ENCODE measurements at regions not wholly inside any gene's neighbourhood (a gene's known extent, or its start where the extent isn't known, plus 50 kb on each side); places are given as distances from the start of the nearest gene placed in this dataset.
"Not testable (repeated sequence)": the region's sequence is repeated elsewhere in the genome, so short reads cannot be mapped to it uniquely, and the experiment has no call there.

GRCh38 chr6:141906569-141907080 lies 226.1 kb upstream of the GJE1 start:
- Mint-ChIP-seq H3K27ac (no peak overlapping the region), H3K4me1 (no peaks in the 10 kb centered on the region), H3K36me3 (ENCODE audit: low read depth) (no peaks in the 10 kb centered on the region), H3K9me3 (no peaks in the 10 kb centered on the region), H3K4me3 (no peak overlapping the region), H3K27me3 (no peaks in the 10 kb centered on the region)
- ChIA-PET CTCF (no interaction called here), POLR2A (no interaction called here)
- no peak for DNase-seq

- Mint-ChIP-seq H3K36me3 (ENCODE audit: low read depth) (no peaks in the 10 kb centered on the region), H3K4me1 (no peaks in the 10 kb centered on the region), H3K27ac (no peak overlapping the region), H3K9me3 (peaks cover 10% of the 10 kb centered on the region), H3K27me3 (no peaks in the 10 kb centered on the region), H3K4me3 (no peak overlapping the region)
- CTCF ChIA-PET = no interaction called here
- POLR2A ChIA-PET = no interaction called here
- no peak for DNase-seq
These were observed 242.1 kb upstream of the GJE1 start for GRCh38 chr6:141890661-141891060.

GRCh38 chr6:141884850-141885249 lies 247.9 kb upstream of the GJE1 start:
- H3K36me3 Mint-ChIP-seq (ENCODE audit: low read depth) = no peaks in the 10 kb centered on the region
- CTCF ChIA-PET = no interaction called here
- no peaks in the 10 kb centered on the region for H3K4me1 Mint-ChIP-seq
- H3K27me3 Mint-ChIP-seq = no peaks in the 10 kb centered on the region
- POLR2A ChIA-PET = no interaction called here
- no peak for DNase-seq
- peaks cover 6% of the 10 kb centered on the region for H3K9me3 Mint-ChIP-seq
- H3K27ac Mint-ChIP-seq = no peak overlapping the region
- no peak overlapping the region for H3K4me3 Mint-ChIP-seq

GRCh38 chr6:141878686-141879085 lies 254.0 kb upstream of the GJE1 start:
- Mint-ChIP-seq H3K4me3 (no peak overlapping the region), H3K9me3 (no peaks in the 10 kb centered on the region), H3K4me1 (no peaks in the 10 kb centered on the region), H3K27me3 (no peaks in the 10 kb centered on the region), H3K27ac (no peak overlapping the region), H3K36me3 (ENCODE audit: low read depth) (no peaks in the 10 kb centered on the region)
- ChIA-PET POLR2A (no interaction called here), CTCF (interaction anchor here (0.5 kb wide), 1 partner anchor 21 kb away, joined by 3 read pairs; no protein-coding TSS in a partner anchor)
- DNase-seq = no peak

GRCh38 chr6:141877275-141877983 lies 255.3 kb upstream of the GJE1 start:
- Mint-ChIP-seq H3K4me1 (no peaks in the 10 kb centered on the region), H3K27me3 (no peaks in the 10 kb centered on the region), H3K9me3 (no peaks in the 10 kb centered on the region), H3K27ac (no peak overlapping the region), H3K4me3 (no peak overlapping the region), H3K36me3 (ENCODE audit: low read depth) (no peaks in the 10 kb centered on the region)
- ChIA-PET POLR2A (no interaction called here), CTCF (no interaction called here)
- no peak for DNase-seq

- H3K4me3 Mint-ChIP-seq = no peak overlapping the region
- DNase-seq = no peak
- ChIA-PET CTCF (interaction anchor here (0.6 kb wide), 1 partner anchor 61 kb away, joined by 3 read pairs; no protein-coding TSS in a partner anchor), POLR2A (no interaction called here)
- H3K27ac Mint-ChIP-seq = no peak overlapping the region
- peaks cover 2% of the 10 kb centered on the region for H3K9me3 Mint-ChIP-seq
- no peaks in the 10 kb centered on the region for H3K4me1 Mint-ChIP-seq
- no peaks in the 10 kb centered on the region for H3K27me3 Mint-ChIP-seq
- no peaks in the 10 kb centered on the region for H3K36me3 Mint-ChIP-seq (ENCODE audit: low read depth)
These were observed 257.7 kb upstream of the GJE1 start for GRCh38 chr6:141874930-141875602.

- H3K9me3 Mint-ChIP-seq = not testable (repeated sequence)
These were observed 263.2 kb upstream of the GJE1 start for GRCh38 chr6:141869509-141869908.

GRCh38 chr6:141867767-141868166 lies 265.0 kb upstream of the GJE1 start:
- Mint-ChIP-seq H3K9me3 (peaks cover 2% of the 10 kb centered on the region), H3K4me3 (no peak overlapping the region), H3K4me1 (no peaks in the 10 kb centered on the region), H3K36me3 (ENCODE audit: low read depth) (no peaks in the 10 kb centered on the region), H3K27ac (no peak overlapping the region), H3K27me3 (no peaks in the 10 kb centered on the region)
- no peak for DNase-seq
- ChIA-PET POLR2A (no interaction called here), CTCF (no interaction called here)

More at GRCh38 chr6:141869509-141869908, 263.2 kb upstream of the GJE1 start:
- H3K36me3 Mint-ChIP-seq (ENCODE audit: low read depth); CTCF ChIA-PET; H3K27ac Mint-ChIP-seq; H3K4me1 Mint-ChIP-seq; H3K4me3 Mint-ChIP-seq; H3K27me3 Mint-ChIP-seq; DNase-seq; POLR2A ChIA-PET: not testable (repeated sequence)

- DNase-seq = no peak
- no peaks in the 10 kb centered on the region for H3K4me1 Mint-ChIP-seq
- H3K4me3 Mint-ChIP-seq = no peak overlapping the region
- no peaks in the 10 kb centered on the region for H3K27me3 Mint-ChIP-seq
- no peak overlapping the region for H3K27ac Mint-ChIP-seq
- H3K36me3 Mint-ChIP-seq (ENCODE audit: low read depth) = no peaks in the 10 kb centered on the region
- H3K9me3 Mint-ChIP-seq = no peaks in the 10 kb centered on the region
- CTCF ChIA-PET = no interaction called here
- POLR2A ChIA-PET = no interaction called here
These were observed 265.8 kb upstream of the GJE1 start for GRCh38 chr6:141866731-141867497.

- H3K4me3 Mint-ChIP-seq = no peak overlapping the region
- no peak for DNase-seq
- no peak overlapping the region for H3K27ac Mint-ChIP-seq
- ChIA-PET POLR2A (no interaction called here), CTCF (no interaction called here)
- peaks cover 17% of the 10 kb centered on the region for H3K4me1 Mint-ChIP-seq
- H3K9me3 Mint-ChIP-seq = peaks cover 3% of the 10 kb centered on the region
- no peaks in the 10 kb centered on the region for H3K36me3 Mint-ChIP-seq (ENCODE audit: low read depth)
- no peaks in the 10 kb centered on the region for H3K27me3 Mint-ChIP-seq
These were observed 281.7 kb upstream of the GJE1 start for GRCh38 chr6:141851063-141851462.

- ChIA-PET POLR2A (no interaction called here), CTCF (no interaction called here)
- Mint-ChIP-seq H3K9me3 (no peaks in the 10 kb centered on the region), H3K4me1 (peaks cover 17% of the 10 kb centered on the region), H3K27me3 (no peaks in the 10 kb centered on the region), H3K27ac (peak overlapping the region; percentile 52), H3K4me3 (peak overlapping the region; percentile 2), H3K36me3 (ENCODE audit: low read depth) (no peaks in the 10 kb centered on the region)
- DNase-seq = peak; percentile 48
These were observed 284.5 kb upstream of the GJE1 start for GRCh38 chr6:141848029-141848890.

GRCh38 chr6:141846639-141847038 lies 286.1 kb upstream of the GJE1 start:
- Mint-ChIP-seq H3K4me3 (no peak overlapping the region), H3K27ac (no peak overlapping the region), H3K36me3 (ENCODE audit: low read depth) (no peaks in the 10 kb centered on the region), H3K27me3 (no peaks in the 10 kb centered on the region), H3K4me1 (peaks cover 17% of the 10 kb centered on the region), H3K9me3 (no peaks in the 10 kb centered on the region)
- ChIA-PET CTCF (no interaction called here), POLR2A (no interaction called here)
- no peak for DNase-seq

All from activated CD4-positive, alpha-beta T cell treated with anti-CD3 and anti-CD28 coated beads, Interleukin-2, amount 10 ng/mL, durations not matched to agents 7 days and 5 days (primary cell).